HG03280 (cell line): ENCODE measurements at regions not wholly inside any gene's neighbourhood (a gene's known extent, or its start where the extent isn't known, plus 50 kb on each side); places are given as distances from the start of the nearest gene placed in this dataset.

Experiments
- ATAC-seq: cut with Tn5 transposase; IDR thresholded peaks from one replicate; pipeline ENCODE4 v1.9.1; 2021; ENCODE audit warnings: mild to moderate bottlenecking, moderate library complexity; ENCODE audit not compliant: unreplicated experiment

DNA sequence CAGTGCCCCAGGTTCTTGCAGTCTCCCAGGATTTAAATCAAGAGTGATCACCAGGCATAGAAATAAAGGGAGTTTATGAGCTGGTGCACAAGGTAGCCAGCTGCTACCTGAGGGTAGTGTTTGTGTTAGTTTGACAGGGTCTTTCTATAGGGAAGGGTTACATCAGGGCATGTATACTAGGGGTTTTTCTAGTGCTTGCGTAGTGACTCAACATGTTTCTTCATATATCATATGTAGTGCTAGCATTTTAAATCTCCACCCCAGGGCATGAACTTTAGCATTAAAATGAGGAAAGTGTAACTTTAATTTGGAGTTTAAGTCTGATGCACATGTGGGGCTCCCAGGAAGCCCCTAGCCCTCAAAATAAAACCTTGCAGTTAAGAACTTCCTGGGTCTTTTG is 86.5 kb upstream of the TNR start:
- ATAC-seq = no peak

DNA sequence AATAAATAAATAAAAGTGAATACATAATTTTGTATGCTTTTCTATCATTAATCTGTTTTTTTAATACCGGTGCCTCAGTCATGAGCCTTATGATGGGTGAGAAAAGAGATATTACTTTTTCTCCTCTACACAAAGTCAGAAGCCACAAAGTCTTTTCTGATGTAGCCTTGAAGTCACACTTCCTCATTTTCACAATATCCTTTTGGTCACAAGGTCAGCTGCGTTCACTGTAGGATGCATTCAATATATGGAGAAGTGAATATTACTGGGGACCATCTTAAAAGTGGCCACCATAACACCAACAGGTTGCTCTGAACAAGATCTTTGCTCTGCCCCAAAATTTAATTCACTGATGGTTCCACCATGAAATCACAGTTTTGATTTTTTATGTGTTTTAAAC is 83.3 kb upstream of the TNR start:
- no peak for ATAC-seq

DNA sequence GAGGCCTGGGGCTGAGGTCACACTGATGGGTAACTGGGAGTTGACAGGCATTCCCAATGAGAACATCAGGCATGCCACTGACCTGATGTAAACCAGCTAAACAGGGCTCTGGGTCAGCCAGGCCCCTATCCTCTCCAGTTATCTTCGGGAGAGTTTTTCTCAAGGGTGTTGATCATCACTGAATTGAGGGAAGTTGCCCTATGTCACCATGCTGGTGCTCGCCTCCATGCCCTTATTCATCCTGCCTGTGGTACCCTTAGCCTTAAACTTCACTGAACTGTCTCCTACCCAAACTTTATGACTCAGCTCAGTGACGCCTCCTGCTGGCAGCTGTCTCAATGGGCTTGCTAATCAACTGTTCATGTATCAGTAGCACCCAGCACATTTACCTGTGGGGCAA is 80.7 kb upstream of the TNR start:
- ATAC-seq = no peak

DNA sequence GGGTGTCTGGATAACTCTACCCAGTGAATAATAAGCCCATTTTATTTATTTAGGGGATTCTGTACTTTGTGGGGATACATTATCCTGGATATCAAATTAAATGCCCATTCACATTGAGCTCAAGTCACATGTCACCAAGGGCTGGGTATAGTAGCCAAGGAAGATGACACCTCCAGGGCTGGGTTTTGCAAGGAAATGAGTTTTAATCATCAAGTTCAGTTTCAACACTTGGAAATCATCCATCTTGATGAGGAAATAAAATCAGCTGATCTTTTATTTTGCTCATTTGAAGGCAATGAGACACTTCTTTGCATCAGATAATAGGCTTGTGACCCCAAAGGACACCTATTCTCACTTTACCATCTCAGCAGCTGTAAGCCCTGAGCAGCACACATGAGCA is 80.0 kb upstream of the TNR start:
- no peak for ATAC-seq

DNA sequence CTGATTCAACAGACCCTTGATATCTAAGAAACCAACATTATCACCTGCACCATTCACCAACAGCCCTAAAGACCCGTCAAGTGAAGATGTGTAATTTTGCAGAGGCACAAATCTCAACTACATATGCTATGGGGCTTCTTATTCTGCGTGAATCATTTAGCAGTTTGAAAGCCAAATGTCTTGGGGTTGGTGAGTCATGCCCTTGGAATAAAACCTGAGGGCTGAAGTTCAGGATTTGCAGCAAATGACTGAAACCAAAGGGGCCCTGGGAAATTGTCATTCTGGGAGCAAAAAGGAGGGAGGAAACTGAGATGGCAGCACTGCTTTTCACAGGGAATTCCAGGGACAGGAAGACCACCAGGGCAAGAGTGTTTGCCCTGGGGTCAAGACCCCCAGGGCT is 79.2 kb upstream of the TNR start:
- no peak for ATAC-seq

GRCh38 chr1:175820456-175821025 is 77.1 kb upstream of the TNR start:
- ATAC-seq = no peak

- no peak for ATAC-seq
Measured at GRCh38 chr1:175818929-175819328, 75.5 kb upstream of the TNR start.

DNA sequence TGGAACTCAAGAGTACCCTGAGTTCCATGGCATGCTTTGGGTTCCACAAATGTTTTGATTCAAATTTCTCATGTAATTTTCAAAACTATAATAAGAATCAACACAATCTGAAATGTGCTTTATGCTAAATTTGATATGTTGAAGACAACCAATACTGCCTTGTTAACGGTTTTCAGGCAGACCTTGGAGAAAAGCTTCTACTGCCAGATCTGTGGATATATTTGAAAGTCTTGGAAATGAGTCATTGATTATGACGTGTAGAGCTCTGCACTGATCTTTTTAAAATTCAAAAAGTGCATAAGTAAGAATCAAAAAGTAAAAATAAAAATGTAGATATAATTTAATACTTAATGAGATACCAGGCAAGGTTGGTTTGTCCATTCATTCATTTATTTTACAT is 74.0 kb upstream of the TNR start:
- ATAC-seq = no peak

- no peak for ATAC-seq
Measured at GRCh38 chr1:175814885-175815284, 71.5 kb upstream of the TNR start.

DNA sequence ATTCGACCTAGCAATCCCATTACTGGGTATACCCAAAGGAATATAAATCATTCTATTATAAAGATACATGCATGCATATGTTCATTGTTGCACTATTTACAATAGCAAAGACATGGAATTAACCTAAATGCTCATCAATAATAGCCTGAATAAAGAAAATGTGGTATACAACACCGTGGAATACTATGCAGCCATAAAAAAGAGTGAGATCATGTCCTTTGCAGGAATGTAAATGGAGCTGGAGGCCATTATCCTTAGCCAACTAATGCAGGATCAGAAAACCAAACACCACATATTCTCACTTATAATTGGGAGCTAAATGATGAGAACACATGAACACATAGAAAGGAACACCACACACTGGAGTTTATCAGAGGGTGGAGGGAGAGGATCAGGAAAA is 69.5 kb upstream of the TNR start:
- ATAC-seq = no peak

GRCh38 chr1:175810305-175810704 is 66.9 kb upstream of the TNR start:
- no peak for ATAC-seq

- ATAC-seq = no peak
Measured at GRCh38 chr1:175808999-175809398, 65.6 kb upstream of the TNR start.

DNA sequence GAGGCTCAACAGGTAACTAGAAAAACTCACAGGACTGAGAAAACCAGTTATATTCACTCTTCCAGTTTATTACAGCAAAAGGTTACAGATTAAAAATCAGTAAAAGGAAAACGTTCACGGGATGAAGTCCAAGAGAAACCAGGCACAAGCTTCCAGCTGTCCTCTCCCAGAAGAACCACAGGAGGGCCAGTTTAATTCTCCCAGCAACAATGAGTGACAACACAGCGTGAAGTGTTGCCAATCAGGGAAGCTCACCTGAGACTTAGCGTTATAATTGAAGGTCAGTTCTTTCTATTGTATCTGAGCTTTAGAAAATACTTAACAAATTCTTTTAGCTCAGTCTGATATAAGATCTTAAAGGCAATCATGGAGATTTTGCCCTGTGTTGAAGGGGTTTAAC is 65.2 kb upstream of the TNR start:
- no peak for ATAC-seq

DNA sequence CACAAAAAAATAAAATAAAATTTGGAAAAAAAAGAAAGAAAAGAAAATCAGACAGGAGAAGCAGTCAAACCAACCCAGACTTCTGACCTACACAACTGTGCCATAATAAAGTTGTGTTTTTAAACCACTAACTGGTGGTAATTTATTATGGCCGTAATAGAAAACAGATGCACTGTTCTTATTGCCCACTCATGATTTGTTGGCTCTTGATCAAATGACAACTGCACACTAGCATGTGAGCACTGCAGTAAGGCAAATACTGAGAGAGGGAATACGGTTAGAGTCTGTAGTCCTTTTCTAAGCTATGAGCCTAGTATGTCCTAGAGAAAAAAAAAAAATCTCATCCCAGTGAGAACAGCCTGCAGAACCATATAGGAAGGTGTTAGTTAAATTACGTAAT is 61.2 kb upstream of the TNR start:
- no peak for ATAC-seq

GRCh38 chr1:175803413-175803812 is 60.0 kb upstream of the TNR start:
- ATAC-seq = no peak

DNA sequence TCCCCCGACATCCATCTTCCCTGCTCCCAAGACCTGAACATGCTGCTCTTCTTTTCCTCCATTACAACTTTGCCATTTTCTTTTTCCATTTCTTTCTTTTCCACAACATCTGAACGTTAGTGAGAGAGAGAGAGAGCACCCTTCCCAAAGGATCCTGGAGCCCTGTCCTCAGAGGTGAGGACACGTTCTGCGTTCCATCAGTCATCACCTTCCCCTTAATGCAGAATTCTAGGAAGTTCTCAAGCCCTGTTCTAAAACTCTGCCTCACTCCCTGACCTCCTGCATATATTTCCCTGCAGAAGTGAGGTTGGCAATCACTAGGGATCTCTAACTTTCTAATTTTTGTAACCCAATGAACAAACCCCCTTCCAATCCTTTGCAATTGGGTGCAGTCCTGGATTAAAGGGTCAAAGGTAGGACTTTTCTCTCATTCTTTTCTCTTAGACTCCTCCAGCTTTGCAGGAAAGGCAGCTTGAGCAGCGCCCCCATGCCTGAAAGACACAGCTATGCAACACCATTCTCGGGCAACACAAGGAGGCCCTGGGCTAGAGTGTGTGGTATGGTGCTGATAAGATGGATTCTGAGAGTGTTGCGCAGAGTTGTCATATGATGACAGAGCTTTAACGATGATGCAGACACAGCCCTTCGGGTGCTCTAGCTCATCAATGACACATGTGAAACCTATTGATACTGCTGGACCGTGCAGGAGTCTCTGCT is 59.2 kb upstream of the TNR start:
- no peak for ATAC-seq

GRCh38 chr1:175801979-175802378 is 58.6 kb upstream of the TNR start:
- no peak for ATAC-seq

DNA sequence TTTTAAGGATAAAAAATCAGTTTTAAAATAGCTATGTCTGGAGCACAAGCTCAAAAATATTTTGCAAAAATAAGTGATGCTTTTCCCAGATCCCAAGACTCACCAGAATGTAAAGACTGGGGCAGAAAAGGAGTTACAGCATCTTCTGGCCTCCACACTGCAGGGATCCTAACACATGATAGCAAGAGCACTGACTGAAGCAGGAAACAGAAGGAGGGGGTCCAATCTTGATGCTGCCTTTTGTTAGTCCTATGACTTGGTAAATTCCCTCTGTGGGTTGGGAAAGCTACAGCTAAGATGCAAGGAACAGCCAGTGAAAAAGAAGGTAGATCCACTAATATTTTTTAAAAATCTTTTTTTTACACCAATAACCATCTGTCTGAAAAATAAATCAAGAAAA is 54.2 kb upstream of the TNR start:
- no peak for ATAC-seq

DNA sequence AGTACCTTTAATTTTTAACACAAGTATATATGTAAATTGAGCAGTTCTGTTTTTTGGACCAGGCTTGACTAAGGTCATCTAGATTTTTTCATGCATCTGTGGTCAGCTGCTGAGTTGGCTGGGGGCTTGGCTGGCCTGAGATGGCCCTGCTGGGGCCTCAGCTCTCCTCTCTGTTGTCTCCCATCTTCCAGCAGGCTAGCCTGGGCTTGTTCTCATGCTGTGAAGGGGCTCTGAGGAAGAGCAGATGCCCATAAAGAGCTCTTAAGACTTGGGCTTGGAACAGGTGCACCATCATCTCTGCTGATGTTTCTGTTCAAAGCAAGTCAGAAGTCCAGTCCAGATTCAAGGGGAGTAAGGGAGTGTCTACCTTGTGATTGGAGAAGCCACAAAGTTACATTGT is 51.2 kb upstream of the TNR start:
- ATAC-seq = no peak

GRCh38 chr1:175793617-175794016 is 50.2 kb upstream of the TNR start:
- ATAC-seq = no peak
